CD4-positive, alpha-beta T cell treated with Interleukin-15 for 1 hour (primary cell): ENCODE measurements at regions not wholly inside any gene's neighbourhood (a gene's known extent, or its start where the extent isn't known, plus 50 kb on each side); places are given as distances from the start of the nearest gene placed in this dataset.

ENCODE experiments used
- DNase-seq: peaks from one replicate; pipeline ENCODE4 v3.0.0-alpha.2; 2020

- no peak for DNase-seq
These were observed 139.7 kb upstream of the CCND2 start for GRCh38 chr12:4133636-4134447.

DNA sequence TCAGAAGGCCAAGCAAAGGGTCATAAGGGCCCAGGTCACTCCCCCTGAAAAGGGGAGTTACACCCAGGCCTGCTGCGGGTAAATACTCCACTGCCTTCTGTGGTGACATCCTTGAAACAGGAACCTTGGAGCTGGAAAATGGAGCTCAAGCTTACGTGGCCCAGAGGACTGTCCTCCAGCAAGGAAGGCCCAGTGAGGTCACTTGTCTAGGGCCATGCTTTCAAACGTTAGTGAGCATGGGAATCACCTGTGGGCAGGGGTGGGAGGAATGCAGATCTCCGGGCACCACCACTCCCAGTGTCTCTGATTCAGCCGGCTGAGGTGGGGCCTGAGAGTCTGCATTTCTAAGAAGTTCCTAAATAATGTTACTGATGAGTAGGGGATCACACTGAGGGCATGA is 140.5 kb upstream of the CCND2 start:
- no peak for DNase-seq

DNA sequence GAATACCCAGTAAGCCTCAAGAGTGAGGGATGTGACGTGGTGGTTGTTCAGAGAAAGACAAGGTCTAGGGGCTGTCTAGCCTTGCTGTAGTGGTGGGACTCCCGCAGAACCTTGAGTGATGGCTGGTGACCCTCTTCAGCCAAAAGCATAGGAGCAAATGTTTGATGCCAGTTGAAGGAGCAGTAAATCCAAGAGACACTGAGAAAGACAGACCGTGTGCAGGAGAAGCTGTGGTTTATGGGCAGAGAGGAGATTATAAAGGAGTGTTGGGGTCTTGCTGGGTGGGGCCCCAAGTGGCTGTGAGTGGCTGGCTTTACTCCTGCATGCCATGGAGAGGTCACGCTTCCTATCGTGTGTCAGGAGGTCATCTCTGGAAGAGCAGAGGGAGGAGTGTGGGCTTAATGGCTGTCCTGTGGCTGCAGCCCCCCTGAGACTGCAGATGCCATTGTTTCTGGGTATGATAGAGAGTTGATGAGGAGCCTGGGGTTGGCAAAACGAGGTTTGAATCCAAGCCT is 152.0 kb upstream of the CCND2 start:
- no peak for DNase-seq

GRCh38 chr12:4120316-4120917 is 153.1 kb upstream of the CCND2 start:
- DNase-seq, result no peak

DNA sequence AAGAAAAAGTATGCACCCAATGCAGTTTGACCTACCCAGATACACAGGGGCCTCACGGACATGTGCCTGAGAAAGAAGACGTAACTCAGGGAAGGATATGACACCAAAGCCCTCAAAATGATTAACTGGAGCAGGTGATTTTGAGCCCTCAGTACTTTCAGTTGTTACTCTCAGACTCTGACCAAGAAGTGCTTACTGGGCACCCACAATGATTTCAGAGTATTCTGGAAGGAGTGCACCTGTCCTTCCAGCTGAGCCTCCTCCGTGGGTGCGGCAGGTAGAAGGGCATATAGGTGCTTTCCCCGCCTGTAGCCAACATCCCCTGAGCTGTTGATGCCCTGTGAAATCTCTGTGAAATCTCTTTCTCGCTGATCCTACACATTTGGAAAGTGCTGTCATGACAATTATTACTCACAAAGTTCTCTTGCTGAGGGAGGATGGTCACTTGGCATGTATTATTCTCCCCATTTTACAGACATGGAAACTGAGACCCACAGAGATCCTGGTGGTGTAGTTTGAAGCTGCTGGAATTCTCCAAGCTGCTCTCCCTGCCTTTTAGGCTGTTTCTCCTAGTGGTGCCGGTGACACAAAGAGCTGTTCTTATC is 154.3 kb upstream of the CCND2 start:
- DNase-seq, result peak; percentile 39

GRCh38 chr12:4118601-4119156 is 154.9 kb upstream of the CCND2 start:
- DNase-seq, result no peak

DNA sequence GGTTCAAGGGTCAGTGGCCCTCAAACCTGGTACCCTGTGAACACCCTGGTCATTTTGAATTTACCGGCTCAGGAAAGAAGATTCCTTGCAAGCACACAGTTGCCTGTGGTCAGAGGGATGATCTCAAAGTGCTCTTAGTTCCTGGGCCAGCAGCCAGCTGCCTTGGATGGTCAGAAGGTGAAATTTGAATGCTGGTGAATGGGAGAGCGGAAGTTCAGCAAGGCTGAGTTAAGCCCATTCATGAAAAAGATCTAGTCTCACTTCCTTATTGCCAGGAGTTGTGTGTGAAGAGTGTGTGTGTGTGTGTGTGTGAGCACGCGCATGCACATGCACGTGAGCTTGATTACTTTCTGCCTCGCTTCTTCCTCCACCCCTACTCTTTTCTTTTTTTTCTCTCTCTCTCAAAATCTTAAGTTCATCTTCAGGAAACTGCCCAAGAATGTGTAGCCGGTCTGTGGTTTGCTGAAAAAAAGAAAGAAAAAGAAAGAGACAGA is 155.5 kb upstream of the CCND2 start:
- DNase-seq, result peak; percentile 59

GRCh38 chr12:4117386-4118016 is 156.1 kb upstream of the CCND2 start:
- DNase-seq, result no peak

- no peak for DNase-seq
These were observed 157.1 kb upstream of the CCND2 start for GRCh38 chr12:4116251-4117111.

GRCh38 chr12:4115570-4115969 is 158.0 kb upstream of the CCND2 start:
- DNase-seq, result no peak

DNA sequence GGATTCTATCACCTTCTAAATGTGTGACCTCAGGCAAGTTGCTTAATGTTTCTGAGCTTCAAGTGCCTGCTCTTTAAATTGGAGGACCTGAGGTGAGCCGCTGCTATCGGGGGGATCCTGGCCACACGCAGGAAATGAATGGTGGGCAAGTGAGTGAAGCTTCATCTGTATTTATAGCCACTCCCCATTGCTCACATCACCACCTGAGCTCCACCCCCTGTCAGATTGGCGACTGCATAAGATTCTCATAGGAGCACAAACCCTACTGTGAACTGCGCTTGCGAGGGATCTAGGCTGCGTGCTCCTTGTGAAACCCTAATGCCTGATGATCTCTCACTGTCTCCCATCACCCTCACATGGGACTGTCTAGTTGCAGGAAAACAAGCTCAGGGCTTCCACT is 158.6 kb upstream of the CCND2 start:
- no peak for DNase-seq

DNA sequence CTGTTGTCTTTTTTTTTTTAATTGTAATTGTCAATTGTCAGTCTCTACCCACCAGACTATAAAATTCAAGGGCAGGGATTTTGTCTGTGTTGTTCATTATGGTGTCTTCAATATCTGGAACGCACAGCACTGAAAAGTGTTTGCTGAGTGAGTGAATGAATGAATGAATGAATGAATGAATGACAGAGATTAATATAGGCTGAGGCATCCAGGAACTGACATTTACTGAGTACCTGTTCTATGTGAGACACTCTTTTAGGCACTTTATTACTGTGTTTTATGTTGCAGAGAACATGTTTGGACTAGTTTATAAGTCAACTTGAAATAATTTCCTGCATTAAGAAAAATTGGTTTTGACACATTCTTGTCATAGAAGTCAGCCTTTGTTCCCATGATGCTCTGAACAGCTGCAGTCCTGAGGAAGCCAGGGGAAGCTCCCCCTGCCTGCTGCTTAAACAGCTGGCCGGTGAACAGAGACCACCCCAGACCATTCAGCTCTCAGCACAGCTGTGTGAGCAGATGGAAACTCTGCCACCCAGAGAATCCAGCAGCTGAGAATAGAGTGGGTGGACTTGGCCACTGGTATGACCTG is 160.7 kb upstream of the CCND2 start:
- no peak for DNase-seq

DNA sequence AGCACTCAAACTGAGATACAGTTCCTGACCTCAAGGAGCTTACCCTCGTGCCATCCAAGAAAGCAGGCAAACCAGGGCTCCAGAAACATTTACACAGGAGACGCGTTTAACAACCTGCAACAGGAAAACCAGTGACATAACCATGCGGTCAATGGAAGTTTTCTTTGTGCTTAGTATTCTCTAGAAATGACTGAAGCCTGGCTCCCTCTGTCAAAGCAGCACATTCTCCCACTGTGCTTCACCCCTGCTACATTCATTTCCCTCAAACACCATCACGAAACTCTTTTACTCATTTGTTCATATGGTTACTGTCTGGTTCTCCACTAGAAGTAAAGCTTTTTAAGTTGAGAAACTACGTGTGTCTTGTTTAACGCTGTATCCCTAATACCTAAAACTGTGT is 161.3 kb upstream of the CCND2 start:
- DNase-seq, result no peak

- no peak for DNase-seq
These were observed 162.6 kb upstream of the CCND2 start for GRCh38 chr12:4111010-4111409.

DNA sequence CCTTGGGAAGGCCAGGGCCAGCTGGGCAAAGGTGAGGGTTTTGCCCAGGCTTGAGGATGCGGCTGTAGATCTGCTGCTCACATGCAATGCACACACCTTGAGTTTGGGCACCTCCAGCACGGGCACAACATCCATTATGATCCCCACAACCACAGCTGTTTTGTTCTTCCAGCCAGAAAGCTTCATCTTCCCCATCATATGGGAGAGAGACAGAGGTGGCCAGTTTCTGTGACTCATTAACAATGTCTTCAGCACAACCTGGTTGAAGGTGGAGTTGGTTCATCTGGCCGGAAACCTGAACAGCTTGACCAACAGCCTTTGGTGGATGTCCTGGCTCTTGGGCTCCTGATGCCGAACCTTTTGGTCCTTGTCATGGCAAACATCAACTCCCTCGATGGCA is 163.7 kb upstream of the CCND2 start:
- DNase-seq, result no peak

- DNase-seq, result no peak
These were observed 164.7 kb upstream of the CCND2 start for GRCh38 chr12:4108803-4109345.

GRCh38 chr12:4107911-4108697 is 165.5 kb upstream of the CCND2 start:
- DNase-seq, result no peak

DNA sequence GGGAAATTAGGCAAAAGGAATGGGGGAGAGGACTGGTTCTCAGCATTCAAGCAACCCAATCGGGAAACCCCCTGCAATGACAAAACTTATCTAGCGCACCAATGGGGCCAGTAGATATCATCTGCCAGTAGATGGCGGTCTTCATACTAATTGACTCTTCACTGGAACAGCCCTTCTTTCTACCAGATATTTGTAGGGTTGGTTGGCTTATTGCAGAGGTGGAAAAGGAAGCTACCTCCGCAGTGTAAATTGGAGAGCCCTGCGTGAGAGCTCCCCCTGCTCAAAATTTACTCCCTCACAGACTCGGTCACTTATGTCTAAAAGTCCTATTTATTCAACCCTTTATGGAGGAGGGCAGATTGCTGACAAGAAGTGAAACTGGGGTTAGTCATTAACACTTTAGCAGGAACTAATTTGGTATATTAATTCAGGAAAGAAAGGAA is 166.1 kb upstream of the CCND2 start:
- peak; percentile 84 for DNase-seq

DNA sequence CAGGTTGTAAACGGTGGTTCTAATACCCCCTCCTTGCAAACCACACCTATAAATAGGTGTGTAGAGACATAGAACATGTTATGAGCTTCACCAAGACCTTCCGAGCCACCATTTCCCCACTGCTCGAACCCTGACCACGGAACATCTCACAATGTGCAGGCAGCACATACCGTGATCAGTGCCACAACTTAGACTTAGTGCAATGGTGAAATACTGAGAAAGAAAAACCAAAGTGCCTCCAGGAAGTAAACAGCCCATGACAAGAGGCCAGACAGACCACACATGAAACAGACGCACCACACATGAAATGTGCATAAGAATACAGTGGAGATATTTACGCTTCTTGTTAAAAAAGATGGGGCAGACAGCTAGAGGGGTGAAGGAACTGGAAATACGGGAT is 166.9 kb upstream of the CCND2 start:
- no peak for DNase-seq

- no peak for DNase-seq
These were observed 168.8 kb upstream of the CCND2 start for GRCh38 chr12:4104722-4105244.
